ENCODE measurements at regions not wholly inside any gene's neighbourhood (a gene's known extent, or its start where the extent isn't known, plus 50 kb on each side); places are given as distances from the start of the nearest gene placed in this dataset.

DNA sequence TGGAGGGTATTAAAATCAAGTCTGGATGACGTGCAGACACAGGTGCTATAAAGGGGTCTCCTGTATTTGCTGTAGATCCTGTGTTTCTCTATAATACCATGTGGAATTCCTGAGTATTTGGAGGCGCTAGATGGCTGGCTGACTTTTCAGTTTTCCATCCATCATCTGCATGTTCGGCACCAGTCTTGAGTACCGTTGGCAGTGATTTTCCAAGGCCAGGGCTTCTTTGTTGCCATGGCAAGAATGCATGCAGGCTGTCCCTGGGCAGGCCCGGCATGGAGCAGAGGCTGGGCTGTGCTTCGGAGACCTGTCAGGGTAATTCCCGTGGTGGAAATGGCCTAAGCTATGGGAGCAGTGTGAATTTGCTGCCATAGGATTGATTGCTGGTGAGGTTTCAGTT is 405.9 kb upstream of the HS6ST1 start:
- no peak for DNase-seq (ENCODE audit: low spot score)
- H3K4me1 Mint-ChIP-seq, result peaks cover 2% of the 10 kb centered on the region
- TF ChIP-seq EZH2 (IDR thresholded peaks at IDR 0.05), result no peak
- TF ChIP-seq EZH2phosphoT487 (IDR thresholded peaks at IDR 0.05), result no peak
- TF ChIP-seq, protein P1, sequence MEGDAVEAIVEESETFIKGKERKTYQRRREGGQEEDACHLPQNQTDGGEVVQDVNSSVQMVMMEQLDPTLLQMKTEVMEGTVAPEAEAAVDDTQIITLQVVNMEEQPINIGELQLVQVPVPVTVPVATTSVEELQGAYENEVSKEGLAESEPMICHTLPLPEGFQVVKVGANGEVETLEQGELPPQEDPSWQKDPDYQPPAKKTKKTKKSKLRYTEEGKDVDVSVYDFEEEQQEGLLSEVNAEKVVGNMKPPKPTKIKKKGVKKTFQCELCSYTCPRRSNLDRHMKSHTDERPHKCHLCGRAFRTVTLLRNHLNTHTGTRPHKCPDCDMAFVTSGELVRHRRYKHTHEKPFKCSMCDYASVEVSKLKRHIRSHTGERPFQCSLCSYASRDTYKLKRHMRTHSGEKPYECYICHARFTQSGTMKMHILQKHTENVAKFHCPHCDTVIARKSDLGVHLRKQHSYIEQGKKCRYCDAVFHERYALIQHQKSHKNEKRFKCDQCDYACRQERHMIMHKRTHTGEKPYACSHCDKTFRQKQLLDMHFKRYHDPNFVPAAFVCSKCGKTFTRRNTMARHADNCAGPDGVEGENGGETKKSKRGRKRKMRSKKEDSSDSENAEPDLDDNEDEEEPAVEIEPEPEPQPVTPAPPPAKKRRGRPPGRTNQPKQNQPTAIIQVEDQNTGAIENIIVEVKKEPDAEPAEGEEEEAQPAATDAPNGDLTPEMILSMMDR (IDR thresholded peaks at IDR 0.05), result no peak
- H3K4me3 ChIP-seq, result no peak overlapping the region
- no peaks in the 10 kb centered on the region for H4K20me1 ChIP-seq (ENCODE audit: low read depth)
- H3K4me3 Mint-ChIP-seq, result no peak overlapping the region
- H3K9me3 ChIP-seq (ENCODE audit: low read depth), result no peaks in the 10 kb centered on the region
- no peaks in the 10 kb centered on the region for H3K79me2 ChIP-seq (ENCODE audit: low read depth)
- peaks cover 9% of the 10 kb centered on the region for H3K4me1 ChIP-seq
- no peaks in the 10 kb centered on the region for H3F3A ChIP-seq (ENCODE audit: low read depth)
- no peaks in the 10 kb centered on the region for H3K36me3 ChIP-seq
- H3K9me3 Mint-ChIP-seq, result peaks cover 13% of the 10 kb centered on the region
- no peak overlapping the region for H3K27ac ChIP-seq
- H3K27me3 ChIP-seq, result no peaks in the 10 kb centered on the region
- H3K4me2 ChIP-seq, result no peak overlapping the region
- no peak overlapping the region for H3K27ac Mint-ChIP-seq
- H3K36me3 Mint-ChIP-seq, result no peaks in the 10 kb centered on the region
- no peak overlapping the region for H3K9ac ChIP-seq
- H2AFZ ChIP-seq (replicated peaks), result no peak overlapping the region
- H3K27me3 Mint-ChIP-seq (ENCODE audit: insufficient read depth, low read depth), result peaks cover 2% of the 10 kb centered on the region

DNA sequence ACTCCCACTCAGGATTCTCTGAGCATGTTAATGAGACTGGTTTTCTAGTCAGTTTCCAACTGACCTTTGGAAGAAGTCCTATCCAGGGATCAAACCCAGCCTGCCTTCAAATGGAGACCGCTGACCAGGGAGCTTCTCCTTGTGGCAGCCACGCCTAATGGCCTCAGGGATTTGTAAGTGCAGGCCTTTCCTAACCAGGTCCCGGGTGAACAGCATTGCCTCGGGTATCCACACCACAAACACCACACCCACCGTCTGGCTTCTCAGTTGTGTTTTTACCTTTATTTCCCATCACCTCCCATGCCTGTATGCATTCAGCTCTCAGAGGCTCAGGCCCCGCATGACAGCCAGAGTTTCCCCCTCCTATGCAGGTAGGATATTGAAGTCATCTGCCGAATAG is 406.3 kb upstream of the HS6ST1 start:
- Mint-ChIP-seq H3K36me3 (no peaks in the 10 kb centered on the region), H3K4me3 (no peak overlapping the region), H3K27me3 (ENCODE audit: insufficient read depth, low read depth) (peaks cover 4% of the 10 kb centered on the region), H3K27ac (no peak overlapping the region), H3K4me1 (peaks cover 2% of the 10 kb centered on the region), H3K9me3 (peaks cover 13% of the 10 kb centered on the region)
- no peaks in the 10 kb centered on the region for H3K27me3 ChIP-seq
- no peaks in the 10 kb centered on the region for H4K20me1 ChIP-seq (ENCODE audit: low read depth)
- H3K4me2 ChIP-seq, result no peak overlapping the region
- no peak overlapping the region for H3K4me3 ChIP-seq
- no peaks in the 10 kb centered on the region for H3F3A ChIP-seq (ENCODE audit: low read depth)
- no peak for DNase-seq (ENCODE audit: low spot score)
- H3K4me1 ChIP-seq, result peaks cover 9% of the 10 kb centered on the region
- no peak for TF ChIP-seq EZH2 (IDR thresholded peaks at IDR 0.05)
- no peak for TF ChIP-seq EZH2phosphoT487 (IDR thresholded peaks at IDR 0.05)
- TF ChIP-seq, protein P1 (IDR thresholded peaks at IDR 0.05), result no peak
- H3K9ac ChIP-seq, result no peak overlapping the region
- no peak overlapping the region for H2AFZ ChIP-seq (replicated peaks)
- H3K79me2 ChIP-seq (ENCODE audit: low read depth), result no peaks in the 10 kb centered on the region
- H3K27ac ChIP-seq, result no peak overlapping the region
- H3K9me3 ChIP-seq (ENCODE audit: low read depth), result no peaks in the 10 kb centered on the region
- H3K36me3 ChIP-seq, result no peaks in the 10 kb centered on the region

DNA sequence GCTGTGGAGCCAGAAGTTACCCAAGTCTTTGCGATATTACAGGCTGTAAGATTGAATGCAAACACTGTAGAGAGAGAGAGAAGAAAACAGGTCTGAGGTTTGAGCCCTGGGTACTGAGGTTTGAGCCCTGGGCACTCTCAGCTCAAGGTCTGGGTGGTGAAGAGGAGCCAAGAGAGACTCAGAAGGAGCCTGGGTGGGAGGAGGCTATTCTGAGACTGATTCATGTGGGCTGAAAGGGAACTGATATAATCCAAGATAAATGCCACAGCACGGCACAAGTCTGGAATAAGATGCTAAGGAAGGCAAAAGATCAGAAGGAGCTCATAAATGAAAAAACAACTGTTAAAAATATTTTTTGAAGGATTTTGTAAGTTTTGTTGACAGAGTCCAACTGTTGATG is 407.6 kb upstream of the HS6ST1 start:
- Histone ChIP-seq H3K27me3 (no peaks in the 10 kb centered on the region), H3K27ac (no peak overlapping the region), H3K4me2 (no peak overlapping the region), H3K9me3 (ENCODE audit: low read depth) (no peaks in the 10 kb centered on the region), H3F3A (ENCODE audit: low read depth) (no peaks in the 10 kb centered on the region), H2AFZ (replicated peaks) (no peak overlapping the region), H3K79me2 (ENCODE audit: low read depth) (no peaks in the 10 kb centered on the region), H3K4me3 (no peak overlapping the region), H3K4me1 (peaks cover 9% of the 10 kb centered on the region), H3K9ac (no peak overlapping the region), H4K20me1 (ENCODE audit: low read depth) (no peaks in the 10 kb centered on the region), H3K36me3 (no peaks in the 10 kb centered on the region)
- peaks cover 19% of the 10 kb centered on the region for H3K9me3 Mint-ChIP-seq
- peaks cover 6% of the 10 kb centered on the region for H3K27me3 Mint-ChIP-seq (ENCODE audit: insufficient read depth, low read depth)
- H3K4me3 Mint-ChIP-seq, result no peak overlapping the region
- H3K36me3 Mint-ChIP-seq, result no peaks in the 10 kb centered on the region
- TF ChIP-seq, protein P1 (IDR thresholded peaks at IDR 0.05), result no peak
- TF ChIP-seq EZH2phosphoT487 (IDR thresholded peaks at IDR 0.05) (no peak), EZH2 (IDR thresholded peaks at IDR 0.05) (no peak)
- no peak overlapping the region for H3K27ac Mint-ChIP-seq
- H3K4me1 Mint-ChIP-seq, result peaks cover 2% of the 10 kb centered on the region
- no peak for DNase-seq (ENCODE audit: low spot score)

Measured in neural progenitor cell (in vitro differentiated cells).